ENCODE measurements at regions not wholly inside any gene's neighbourhood (a gene's known extent, or its start where the extent isn't known, plus 50 kb on each side); places are given as distances from the start of the nearest gene placed in this dataset.

DNA sequence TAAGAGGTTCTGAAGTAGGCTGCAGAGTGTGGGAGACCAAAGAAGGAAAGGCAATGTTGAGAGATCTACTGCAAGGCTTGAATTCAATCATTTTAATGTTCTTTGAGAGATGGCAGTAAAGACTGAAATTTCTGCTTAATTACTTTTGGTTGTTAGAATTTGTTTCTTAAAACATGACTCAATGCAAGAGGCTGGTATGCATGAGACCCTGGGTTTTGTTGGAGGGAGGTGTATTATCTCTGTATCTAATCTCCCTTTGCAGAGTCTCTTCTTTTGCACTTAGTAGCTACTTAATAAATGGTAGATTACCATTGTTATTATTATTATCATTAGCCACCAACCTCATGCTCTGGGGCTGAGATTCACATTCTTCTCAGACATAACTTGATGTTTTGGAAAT, 87.4 kb upstream of the DRD2 start (continued):
- no peak for TF ChIP-seq ZNF565 (CRISPR knock-in tag; conservative IDR thresholded peaks at IDR 0.05; ENCODE audit: low read depth)
- TF ChIP-seq, protein P1, sequence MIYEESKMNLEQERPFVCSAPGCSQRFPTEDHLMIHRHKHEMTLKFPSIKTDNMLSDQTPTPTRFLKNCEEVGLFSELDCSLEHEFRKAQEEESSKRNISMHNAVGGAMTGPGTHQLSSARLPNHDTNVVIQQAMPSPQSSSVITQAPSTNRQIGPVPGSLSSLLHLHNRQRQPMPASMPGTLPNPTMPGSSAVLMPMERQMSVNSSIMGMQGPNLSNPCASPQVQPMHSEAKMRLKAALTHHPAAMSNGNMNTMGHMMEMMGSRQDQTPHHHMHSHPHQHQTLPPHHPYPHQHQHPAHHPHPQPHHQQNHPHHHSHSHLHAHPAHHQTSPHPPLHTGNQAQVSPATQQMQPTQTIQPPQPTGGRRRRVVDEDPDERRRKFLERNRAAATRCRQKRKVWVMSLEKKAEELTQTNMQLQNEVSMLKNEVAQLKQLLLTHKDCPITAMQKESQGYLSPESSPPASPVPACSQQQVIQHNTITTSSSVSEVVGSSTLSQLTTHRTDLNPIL (CRISPR knock-in tag; IDR thresholded peaks at IDR 0.05; ENCODE audit: low read depth): no peak

- no peak for ATAC-seq
- TF ChIP-seq ZFP30 (CRISPR knock-in tag; IDR thresholded peaks at IDR 0.05) (no peak), BACH2 (CRISPR knock-in tag; IDR thresholded peaks at IDR 0.05; ENCODE audit: borderline replicate concordance) (no peak), TCF4 (CRISPR knock-in tag; IDR thresholded peaks at IDR 0.05; ENCODE audit: borderline replicate concordance) (no peak)
Observed at GRCh38 chr11:113557926-113558325, 82.7 kb upstream of the DRD2 start.

DNA sequence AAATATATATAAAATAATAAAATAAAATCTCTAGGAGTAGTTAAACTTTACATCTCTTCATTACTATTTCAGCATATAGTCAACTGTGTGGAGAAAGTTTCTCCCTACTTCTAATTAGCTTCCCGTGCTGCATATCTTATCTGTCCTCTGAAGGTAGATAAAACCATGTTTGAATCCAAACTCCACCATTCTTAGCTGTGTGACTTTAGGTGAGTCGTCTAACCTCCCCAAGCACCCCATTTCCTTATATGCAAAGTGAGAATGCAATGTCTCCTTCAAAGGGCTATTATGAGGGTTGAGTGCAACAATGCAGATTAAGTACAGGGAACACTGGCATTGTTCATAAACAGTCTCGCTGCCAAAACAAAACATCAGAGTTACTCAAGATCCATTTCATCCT, 80.8 kb upstream of the DRD2 start:
- TF ChIP-seq OSR1 (CRISPR knock-in tag; IDR thresholded peaks at IDR 0.05) (no peak), TOX (CRISPR knock-in tag; IDR thresholded peaks at IDR 0.05; ENCODE audit: borderline replicate concordance) (no peak), ZFP30 (CRISPR knock-in tag; IDR thresholded peaks at IDR 0.05) (no peak), TCF4 (CRISPR knock-in tag; IDR thresholded peaks at IDR 0.05; ENCODE audit: borderline replicate concordance) (no peak), ARNTL (CRISPR knock-in tag; IDR thresholded peaks at IDR 0.05; ENCODE audit: borderline replicate concordance, low read depth) (no peak)
- ATAC-seq: no peak

GRCh38 chr11:113555071-113555619, 79.9 kb upstream of the DRD2 start:
- no peak for ATAC-seq
- TF ChIP-seq ZFP3 (CRISPR knock-in tag; IDR thresholded peaks at IDR 0.05) (no peak), TSHZ2 (CRISPR knock-in tag; IDR thresholded peaks at IDR 0.05) (no peak), ZNF8 (CRISPR knock-in tag; IDR thresholded peaks at IDR 0.05) (no peak), ARNTL (CRISPR knock-in tag; IDR thresholded peaks at IDR 0.05; ENCODE audit: borderline replicate concordance, low read depth) (no peak), OSR1 (CRISPR knock-in tag; IDR thresholded peaks at IDR 0.05) (no peak), BACH2 (CRISPR knock-in tag; IDR thresholded peaks at IDR 0.05; ENCODE audit: borderline replicate concordance) (no peak), ZNF70 (CRISPR knock-in tag; IDR thresholded peaks at IDR 0.05) (no peak), ESRRG (CRISPR knock-in tag; IDR thresholded peaks at IDR 0.05) (no peak), CSDC2 (CRISPR knock-in tag; IDR thresholded peaks at IDR 0.05) (no peak), ZNF565 (CRISPR knock-in tag; conservative IDR thresholded peaks at IDR 0.05; ENCODE audit: low read depth) (no peak), ZFP30 (CRISPR knock-in tag; IDR thresholded peaks at IDR 0.05) (no peak), GLIS3 (CRISPR knock-in tag; IDR thresholded peaks at IDR 0.05) (no peak), SNAI2 (CRISPR knock-in tag; IDR thresholded peaks at IDR 0.05) (no peak)
- TF ChIP-seq, protein P2, sequence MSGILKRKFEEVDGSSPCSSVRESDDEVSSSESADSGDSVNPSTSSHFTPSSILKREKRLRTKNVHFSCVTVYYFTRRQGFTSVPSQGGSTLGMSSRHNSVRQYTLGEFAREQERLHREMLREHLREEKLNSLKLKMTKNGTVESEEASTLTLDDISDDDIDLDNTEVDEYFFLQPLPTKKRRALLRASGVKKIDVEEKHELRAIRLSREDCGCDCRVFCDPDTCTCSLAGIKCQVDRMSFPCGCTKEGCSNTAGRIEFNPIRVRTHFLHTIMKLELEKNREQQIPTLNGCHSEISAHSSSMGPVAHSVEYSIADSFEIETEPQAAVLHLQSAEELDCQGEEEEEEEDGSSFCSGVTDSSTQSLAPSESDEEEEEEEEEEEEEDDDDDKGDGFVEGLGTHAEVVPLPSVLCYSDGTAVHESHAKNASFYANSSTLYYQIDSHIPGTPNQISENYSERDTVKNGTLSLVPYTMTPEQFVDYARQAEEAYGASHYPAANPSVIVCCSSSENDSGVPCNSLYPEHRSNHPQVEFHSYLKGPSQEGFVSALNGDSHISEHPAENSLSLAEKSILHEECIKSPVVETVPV (CRISPR knock-in tag; IDR thresholded peaks at IDR 0.05): no peak
- TF ChIP-seq, protein P3, sequence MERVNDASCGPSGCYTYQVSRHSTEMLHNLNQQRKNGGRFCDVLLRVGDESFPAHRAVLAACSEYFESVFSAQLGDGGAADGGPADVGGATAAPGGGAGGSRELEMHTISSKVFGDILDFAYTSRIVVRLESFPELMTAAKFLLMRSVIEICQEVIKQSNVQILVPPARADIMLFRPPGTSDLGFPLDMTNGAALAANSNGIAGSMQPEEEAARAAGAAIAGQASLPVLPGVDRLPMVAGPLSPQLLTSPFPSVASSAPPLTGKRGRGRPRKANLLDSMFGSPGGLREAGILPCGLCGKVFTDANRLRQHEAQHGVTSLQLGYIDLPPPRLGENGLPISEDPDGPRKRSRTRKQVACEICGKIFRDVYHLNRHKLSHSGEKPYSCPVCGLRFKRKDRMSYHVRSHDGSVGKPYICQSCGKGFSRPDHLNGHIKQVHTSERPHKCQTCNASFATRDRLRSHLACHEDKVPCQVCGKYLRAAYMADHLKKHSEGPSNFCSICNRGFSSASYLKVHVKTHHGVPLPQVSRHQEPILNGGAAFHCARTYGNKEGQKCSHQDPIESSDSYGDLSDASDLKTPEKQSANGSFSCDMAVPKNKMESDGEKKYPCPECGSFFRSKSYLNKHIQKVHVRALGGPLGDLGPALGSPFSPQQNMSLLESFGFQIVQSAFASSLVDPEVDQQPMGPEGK (CRISPR knock-in tag; IDR thresholded peaks at IDR 0.05; ENCODE audit: borderline replicate concordance): no peak

GRCh38 chr11:113554526-113554925, 79.3 kb upstream of the DRD2 start:
- ATAC-seq: no peak
- no peak for TF ChIP-seq POU6F1 (CRISPR knock-in tag; IDR thresholded peaks at IDR 0.05; ENCODE audit: borderline replicate concordance, low read depth)
